IMR-90 (cell line): ENCODE measurements at regions not wholly inside any gene's neighbourhood (a gene's known extent, or its start where the extent isn't known, plus 50 kb on each side); places are given as distances from the start of the nearest gene placed in this dataset.

ENCODE experiments used
- ATAC-seq: fragments of 200-7000 bp; cut with Tn5 transposase; 2 replicates; pipeline ENCODE4 v1.9.1; 2020; ENCODE audit warnings: low read depth, mild to moderate bottlenecking, moderate library complexity
- BruUV-seq: library from RNA; stranded (reverse); fragments of 400-500 nt; replicated peaks from 2 replicates; lab custom pipeline; 2021; lab: Mats Ljungman, UMichigan
- CTCF ChIA-PET: fragments of 300-600 bp; formaldehyde crosslinking; extraction: SDS; loops from one replicate; lab custom pipeline; 2021; ENCODE audit warnings: antibody characterized with exemption; lab: Yijun Ruan, JAX
- POLR2A ChIA-PET: fragments of 300-600 bp; sonication (Branson Sonifier 250); formaldehyde crosslinking; loops from one replicate; lab custom pipeline; 2022; ENCODE audit warnings: antibody characterized with exemption; ENCODE audit not compliant: unreplicated experiment; lab: Charles Lee
- DNase-seq: peaks from one replicate; pipeline ENCODE4 v3.0.0; 2013
- H2AFZ ChIP-seq: replicated peaks from 2 replicates; pipeline ENCODE3; 2013; ENCODE audit warnings: low read length, mild to moderate bottlenecking; ENCODE audit not compliant: poor library complexity
- H2AK5ac ChIP-seq: 2 replicates; pipeline ENCODE4 v1.6.1; 2013; ENCODE audit warnings: low read depth, low read length, inconsistent platforms
- H2AK9ac ChIP-seq: replicated peaks from 2 replicates; pipeline ENCODE3; 2013; ENCODE audit warnings: mild to moderate bottlenecking, low read depth, low read length, moderate library complexity; ENCODE audit not compliant: poor library complexity
- H2BK120ac ChIP-seq: 2 replicates; pipeline ENCODE4 v1.6.1; 2013; ENCODE audit warnings: low read depth, low read length, inconsistent platforms
- H2BK15ac ChIP-seq: 3 replicates; pipeline ENCODE4 v1.6.1; 2013; ENCODE audit warnings: low read depth, low read length, inconsistent platforms
- H2BK20ac ChIP-seq: 2 replicates; pipeline ENCODE4 v1.6.1; 2013; ENCODE audit warnings: low read depth, mild to moderate bottlenecking, inconsistent platforms, low read length, moderate library complexity
- H2BK5ac ChIP-seq: 2 replicates; pipeline ENCODE4 v1.6.1; 2013; ENCODE audit warnings: mild to moderate bottlenecking, low read depth, low read length, inconsistent platforms; ENCODE audit not compliant: poor library complexity, severe bottlenecking
- H3K14ac ChIP-seq: replicated peaks from 2 replicates; pipeline ENCODE4 v1.6.1; 2013; ENCODE audit warnings: low read depth, low read length, inconsistent platforms
- H3K18ac ChIP-seq: 2 replicates; pipeline ENCODE4 v1.6.1; 2013; ENCODE audit warnings: low read depth, low read length, control low read depth
- H3K23ac ChIP-seq: 2 replicates; pipeline ENCODE4 v1.6.1; 2013; ENCODE audit warnings: low read depth, low read length, inconsistent platforms
- H3K27ac ChIP-seq: 2 replicates; pipeline ENCODE4 v1.5.1; 2013; ENCODE audit warnings: mild to moderate bottlenecking, control low read depth, low read length; ENCODE audit not compliant: insufficient read depth
- H3K27me3 ChIP-seq: 2 replicates; pipeline ENCODE4 v1.6.1; 2013; ENCODE audit warnings: low read length; ENCODE audit not compliant: control insufficient read depth, insufficient read depth
- H3K36me3 ChIP-seq: 2 replicates; pipeline ENCODE4 v1.6.1; 2013; ENCODE audit warnings: low read length, mixed read lengths; ENCODE audit not compliant: control insufficient read depth, insufficient read depth
- H3K4ac ChIP-seq: 2 replicates; pipeline ENCODE4 v1.6.1; 2013; ENCODE audit warnings: low read depth, low read length, inconsistent platforms
- H3K4me1 ChIP-seq: 2 replicates; pipeline ENCODE4 v1.6.1; 2013; ENCODE audit warnings: low read length, mixed read lengths; ENCODE audit not compliant: control insufficient read depth, insufficient read depth
- H3K4me2 ChIP-seq: 2 replicates; pipeline ENCODE4 v1.6.1; 2013; ENCODE audit warnings: low read depth, mild to moderate bottlenecking, control low read depth, low read length, moderate library complexity
- H3K4me3 ChIP-seq: 2 replicates; pipeline ENCODE4 v1.5.1; 2013; ENCODE audit warnings: low read depth, mild to moderate bottlenecking, control low read depth, low read length, moderate library complexity; ENCODE audit not compliant: insufficient read depth
- H3K56ac ChIP-seq: 2 replicates; pipeline ENCODE4 v1.6.1; 2013; ENCODE audit warnings: low read length, inconsistent platforms; ENCODE audit not compliant: insufficient read depth; ENCODE audit errors: extremely low read depth
- H3K79me1 ChIP-seq, 2 experiments: 2 replicates each; pipeline ENCODE4 v1.6.1; 2013; ENCODE audit warnings: low read length in 2 of 2, inconsistent platforms in 1 of 2, low read depth in 1 of 2
- H3K9ac ChIP-seq: 2 replicates; pipeline ENCODE4 v1.6.1; 2013; ENCODE audit warnings: low read depth, low read length, control low read depth
- H3K9me1 ChIP-seq: 2 replicates; pipeline ENCODE4 v1.6.1; 2013; ENCODE audit warnings: low read length, inconsistent platforms; ENCODE audit not compliant: insufficient read depth
- H3K9me3 ChIP-seq: 2 replicates; pipeline ENCODE4 v1.6.1; 2013; ENCODE audit warnings: low read length; ENCODE audit not compliant: control insufficient read depth, insufficient read depth
- H4K20me1 ChIP-seq: 2 replicates; pipeline ENCODE4 v1.6.1; 2013; ENCODE audit warnings: low read length, inconsistent platforms; ENCODE audit not compliant: insufficient read depth
- H4K5ac ChIP-seq: 2 replicates; pipeline ENCODE4 v1.6.1; 2013; ENCODE audit warnings: mild to moderate bottlenecking, low read depth, low read length, control low read depth
- H4K8ac ChIP-seq, 2 experiments: 2 replicates each; pipeline ENCODE4 v1.6.1; 2013; ENCODE audit warnings: low read depth in 2 of 2, low read length in 2 of 2, control low read depth in 1 of 2, inconsistent platforms in 1 of 2
- H4K91ac ChIP-seq: 2 replicates; pipeline ENCODE4 v1.6.1; 2013; ENCODE audit warnings: low read depth, low read length, inconsistent platforms; ENCODE audit not compliant: insufficient read depth
- BHLHE40 ChIP-seq: fragments of 150-350 bp; IDR thresholded peaks from 2 replicates; pipeline ENCODE4 v1.6.1; 2016; ENCODE audit warnings: mild to moderate bottlenecking, low read depth, low read length
- CEBPB ChIP-seq: IDR thresholded peaks from 2 replicates; pipeline ENCODE4 v1.6.1; 2012; ENCODE audit warnings: low read depth, low read length, improper control_type of control experiment
- CHD1 ChIP-seq: IDR thresholded peaks from 2 replicates; pipeline ENCODE4 v1.6.1; 2012; ENCODE audit warnings: low read depth, low read length, improper control_type of control experiment
- CTCF ChIP-seq: conservative IDR thresholded peaks from 2 replicates; pipeline ENCODE4 v1.5.1; 2012; ENCODE audit warnings: mild to moderate bottlenecking, low read depth, low read length, improper control_type of control experiment
- ELK1 ChIP-seq: fragments of 150-350 bp; IDR thresholded peaks from 2 replicates; pipeline ENCODE4 v1.6.1; 2016; ENCODE audit warnings: low read depth, mild to moderate bottlenecking, low read length, moderate library complexity, borderline replicate concordance
- FOS ChIP-seq: fragments of 150-350 bp; IDR thresholded peaks from 2 replicates; pipeline ENCODE4 v1.6.1; 2016; ENCODE audit warnings: low read depth, low read length
- MAFK ChIP-seq: IDR thresholded peaks from 2 replicates; pipeline ENCODE4 v1.6.1; 2012; ENCODE audit warnings: low read depth, low read length, improper control_type of control experiment
- MAZ ChIP-seq: IDR thresholded peaks from 2 replicates; pipeline ENCODE4 v1.6.1; 2012; ENCODE audit warnings: low read depth, mild to moderate bottlenecking, low read length, improper control_type of control experiment, moderate library complexity, borderline replicate concordance
- MXI1 ChIP-seq: IDR thresholded peaks from 2 replicates; pipeline ENCODE4 v1.6.1; 2012; ENCODE audit warnings: low read depth, mild to moderate bottlenecking, low read length, moderate library complexity, borderline replicate concordance
- POLR2A ChIP-seq: IDR thresholded peaks from 2 replicates; pipeline ENCODE4 v1.6.1; 2012; ENCODE audit warnings: mild to moderate bottlenecking, low read depth, low read length
- RCOR1 ChIP-seq: IDR thresholded peaks from 2 replicates; pipeline ENCODE4 v1.6.1; 2012; ENCODE audit warnings: mild to moderate bottlenecking, low read length, improper control_type of control experiment; ENCODE audit not compliant: insufficient replicate concordance
- RFX5 ChIP-seq: IDR thresholded peaks from 2 replicates; pipeline ENCODE4 v1.8.0; 2012; ENCODE audit warnings: low read depth, mild to moderate bottlenecking, low read length, moderate library complexity
- USF2 ChIP-seq: fragments of 150-350 bp; IDR thresholded peaks from 2 replicates; pipeline ENCODE4 v1.6.1; 2017; ENCODE audit warnings: mild to moderate bottlenecking, antibody characterized with exemption, low read length, low read depth
- WGBS, 2 experiments: methylation state at CpG; one replicate each; pipeline versions ENCODE4 v1.1.5 to v1.1.7; 2013; ENCODE audit warnings: missing lambda C conversion rate in 2 of 2; ENCODE audit not compliant: insufficient read length in 1 of 2; ENCODE audit errors: extremely low coverage in 2 of 2; 5-methylcytosine and 5-hydroxymethylcytosine counted together
- dilution Hi-C: fragments of 300-500 bp; cut with HindIII; formaldehyde crosslinking; loops from one replicate; pipeline ENCODE4 v1.14.3; 2018; ENCODE audit warnings: low sequenced_read_pairs; ENCODE audit not compliant: unreplicated experiment
- in situ Hi-C: fragments of 300-500 bp; cut with MboI; formaldehyde crosslinking; loops from 3 replicates; pipeline ENCODE4 v1.14.3; 2019; ENCODE audit warnings: low sequenced_read_pairs, inconsistent platforms, mixed read lengths
- intact Hi-C: fragments of 100-400 bp; cut with micrococcal nuclease; formaldehyde crosslinking; loops from 2 replicates; pipeline ENCODE4 v1.10.0; 2022

- dilution Hi-C loops = no loop called here
- CTCF ChIA-PET = interaction anchor here (0.7 kb wide), 1 partner anchor 115 kb away, joined by 4 read pairs; no protein-coding TSS in a partner anchor
- no peak overlapping the region for H4K8ac ChIP-seq
Measured at GRCh38 chr20:12916699-12917098, 92.1 kb upstream of the SPTLC3 start.

More at GRCh38 chr20:12916699-12917098, 92.1 kb upstream of the SPTLC3 start:
- Histone ChIP-seq H2BK20ac (no peak overlapping the region), H3K18ac (no peak overlapping the region), H2AFZ (no peak overlapping the region), H2BK120ac (no peak overlapping the region), H3K23ac (no peak overlapping the region), H3K4ac (no peak overlapping the region), H3K27ac (no peak overlapping the region), H3K9me3 (no peaks in the 10 kb centered on the region), H3K9me1 (no peaks in the 10 kb centered on the region), H3K27me3 (peaks cover 6% of the 10 kb centered on the region), H4K91ac (no peak overlapping the region), H3K79me1 (no peaks in the 10 kb centered on the region), H4K20me1 (no peaks in the 10 kb centered on the region), H3K36me3 (no peaks in the 10 kb centered on the region), H2BK5ac (no peak overlapping the region), H4K5ac (no peak overlapping the region), H2AK5ac (no peak overlapping the region), H2BK15ac (no peak overlapping the region), H3K56ac (no peak overlapping the region), H3K14ac (no peak overlapping the region), H3K9ac (no peak overlapping the region), H2AK9ac (no peak overlapping the region), H3K4me2 (no peak overlapping the region), H3K4me3 (no peak overlapping the region), H3K4me1 (no peaks in the 10 kb centered on the region)
- WGBS, 2 experiments = no CpG with 5 or more reads among the region's 1 CpG
- POLR2A ChIA-PET = no interaction called here
- TF ChIP-seq USF2 = no peak
- TF ChIP-seq RCOR1 = no peak
- no peak for TF ChIP-seq MAZ
- no peak for TF ChIP-seq FOS
- no peak for TF ChIP-seq MAFK
- no peak for TF ChIP-seq ELK1
- TF ChIP-seq CHD1 = no peak
- no peak for TF ChIP-seq MXI1
- no peak for TF ChIP-seq BHLHE40
- no peak for TF ChIP-seq RFX5
- no peak for TF ChIP-seq POLR2A
- TF ChIP-seq CTCF = no peak
- no peak for TF ChIP-seq CEBPB
- no TSS peak for BruUV-seq
- intact Hi-C loops (no loop called here), in situ Hi-C loops (no loop called here)
- ATAC-seq = no peak
- DNase-seq = no peak
